Activated T-helper 2 cell treated with anti-CD3 and anti-CD28 coated beads, Interferon-gamma antibody, Interleukin-2, Interleukin-4, amounts not matched to agents 10 μg/mL and 5 μg/mL and 100 μg/mL, durations not matched to agents 14 hours and 24 hours and 36 hours (primary cell): ENCODE measurements at regions not wholly inside any gene's neighbourhood (a gene's known extent, or its start where the extent isn't known, plus 50 kb on each side); places are given as distances from the start of the nearest gene placed in this dataset.

Experiments used
- DNase-seq: peaks from one replicate; pipeline ENCODE4 v3.0.0; 2021; ENCODE audit warnings: low spot score
- H3K27ac Mint-ChIP-seq: one replicate; pipeline ENCODE4 v1.8.0; 2021; ENCODE audit warnings: mixed read lengths
- H3K27me3 Mint-ChIP-seq: one replicate; pipeline ENCODE4 v1.8.0; 2021; ENCODE audit warnings: low read depth, mixed read lengths
- H3K36me3 Mint-ChIP-seq: one replicate; pipeline ENCODE4 v1.8.0; 2021; ENCODE audit warnings: low read depth, mixed read lengths
- H3K4me1 Mint-ChIP-seq: one replicate; pipeline ENCODE4 v1.8.0; 2021; ENCODE audit warnings: low read depth, mixed read lengths
- H3K4me3 Mint-ChIP-seq: one replicate; pipeline ENCODE4 v1.8.0; 2021; ENCODE audit warnings: low read depth, mild to moderate bottlenecking, moderate library complexity, mixed read lengths
- H3K9me3 Mint-ChIP-seq: one replicate; pipeline ENCODE4 v1.8.0; 2021; ENCODE audit warnings: mixed read lengths
- intact Hi-C: fragments of 100-400 bp; cut with micrococcal nuclease; formaldehyde crosslinking; loops from one replicate; pipeline ENCODE4 v1.15.1; 2023

DNA sequence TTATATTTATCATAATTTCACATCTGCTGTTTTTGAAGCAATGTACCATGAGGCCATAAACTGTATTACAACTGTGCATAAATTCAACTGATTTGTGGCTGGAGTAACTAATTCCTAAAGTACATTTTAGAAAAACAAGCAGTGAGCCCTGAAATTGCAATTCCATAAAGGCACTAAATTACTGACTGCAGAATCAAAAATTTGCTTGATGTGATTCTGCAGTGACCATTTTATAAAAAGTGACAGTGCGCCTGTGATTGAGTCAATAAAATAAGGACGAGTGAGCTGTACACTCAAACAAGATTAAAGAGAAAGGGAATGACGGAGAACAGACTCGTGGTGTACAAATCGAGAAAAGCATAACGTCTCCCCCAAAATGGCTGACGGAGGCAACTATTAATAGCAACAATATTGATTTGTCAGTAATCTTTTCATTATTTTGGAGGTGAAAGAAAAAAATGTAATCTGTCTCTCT, 121.4 kb upstream of the MEIS2 start:
- H3K27me3 Mint-ChIP-seq: no peaks in the 10 kb centered on the region

DNA sequence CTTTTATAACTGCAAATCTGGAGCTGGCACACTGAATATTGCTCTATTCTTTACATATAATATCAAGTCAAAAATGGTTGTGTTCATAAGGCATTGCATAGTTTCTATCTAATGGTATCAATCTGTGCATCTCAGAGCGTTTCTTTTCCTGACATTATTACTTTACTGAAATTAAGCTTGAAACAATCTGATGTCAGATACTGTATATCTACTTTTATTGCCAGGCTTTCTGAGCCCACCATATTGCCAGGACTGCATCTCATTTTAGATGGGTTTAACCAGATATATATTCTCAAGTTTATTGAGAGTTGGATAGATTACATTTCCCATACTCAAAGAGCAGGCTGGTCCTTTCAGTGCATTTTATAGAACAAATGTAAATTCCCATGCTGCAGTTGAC, 122.7 kb upstream of the MEIS2 start:
- intact Hi-C loops: no loop called here
- H3K9me3 Mint-ChIP-seq: no peaks in the 10 kb centered on the region
- no peak for DNase-seq

More for the DNA sequence above, 121.4 kb upstream of the MEIS2 start:
- H3K4me3 Mint-ChIP-seq: no peak overlapping the region
- H3K36me3 Mint-ChIP-seq: no peaks in the 10 kb centered on the region
- H3K9me3 Mint-ChIP-seq: no peaks in the 10 kb centered on the region
- H3K27ac Mint-ChIP-seq: no peak overlapping the region
- DNase-seq: no peak
- no peaks in the 10 kb centered on the region for H3K4me1 Mint-ChIP-seq
- intact Hi-C loops: no loop called here

GRCh38 chr15:37229855-37230619, 129.7 kb upstream of the MEIS2 start:
- Mint-ChIP-seq H3K27me3 (no peaks in the 10 kb centered on the region), H3K4me1 (no peaks in the 10 kb centered on the region), H3K27ac (no peak overlapping the region), H3K36me3 (no peaks in the 10 kb centered on the region), H3K4me3 (no peak overlapping the region), H3K9me3 (peaks cover 3% of the 10 kb centered on the region)
- intact Hi-C loops: no loop called here
- DNase-seq: no peak

More for the DNA sequence above, 122.7 kb upstream of the MEIS2 start:
- H3K27ac Mint-ChIP-seq: no peak overlapping the region
- no peaks in the 10 kb centered on the region for H3K27me3 Mint-ChIP-seq
- H3K36me3 Mint-ChIP-seq: no peaks in the 10 kb centered on the region
- no peak overlapping the region for H3K4me3 Mint-ChIP-seq
- H3K4me1 Mint-ChIP-seq: no peaks in the 10 kb centered on the region

GRCh38 chr15:37245358-37245757, 145.0 kb upstream of the MEIS2 start:
- H3K27me3 Mint-ChIP-seq: no peaks in the 10 kb centered on the region
- H3K36me3 Mint-ChIP-seq: no peaks in the 10 kb centered on the region
- no peak overlapping the region for H3K27ac Mint-ChIP-seq
- peaks cover 1% of the 10 kb centered on the region for H3K9me3 Mint-ChIP-seq
- no peak for DNase-seq
- no peak overlapping the region for H3K4me3 Mint-ChIP-seq
- intact Hi-C loops: no loop called here
- H3K4me1 Mint-ChIP-seq: no peaks in the 10 kb centered on the region

DNA sequence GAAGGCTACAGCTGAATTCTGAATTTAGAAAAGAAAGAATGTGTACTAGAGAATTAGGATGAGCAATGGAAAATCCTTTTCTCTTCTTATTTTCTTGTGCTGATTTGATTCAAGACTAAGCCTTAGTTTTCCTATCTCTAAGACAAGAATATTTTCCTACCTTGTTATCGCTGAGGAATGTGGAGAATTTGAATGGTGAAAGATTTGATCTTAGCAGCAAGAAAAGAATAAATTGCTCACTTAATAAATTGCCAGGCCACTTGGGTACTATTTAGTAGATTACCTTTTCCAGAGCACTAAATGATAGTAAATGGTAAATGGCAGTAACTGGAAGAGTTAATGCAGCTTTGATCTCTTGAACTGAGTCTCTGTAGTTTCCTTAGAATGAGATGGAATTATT, 145.7 kb upstream of the MEIS2 start:
- intact Hi-C loops: no loop called here
- no peaks in the 10 kb centered on the region for H3K4me1 Mint-ChIP-seq
- no peaks in the 10 kb centered on the region for H3K27me3 Mint-ChIP-seq
- no peak for DNase-seq
- H3K4me3 Mint-ChIP-seq: no peak overlapping the region
- H3K27ac Mint-ChIP-seq: no peak overlapping the region
- H3K9me3 Mint-ChIP-seq: no peaks in the 10 kb centered on the region
- no peaks in the 10 kb centered on the region for H3K36me3 Mint-ChIP-seq

DNA sequence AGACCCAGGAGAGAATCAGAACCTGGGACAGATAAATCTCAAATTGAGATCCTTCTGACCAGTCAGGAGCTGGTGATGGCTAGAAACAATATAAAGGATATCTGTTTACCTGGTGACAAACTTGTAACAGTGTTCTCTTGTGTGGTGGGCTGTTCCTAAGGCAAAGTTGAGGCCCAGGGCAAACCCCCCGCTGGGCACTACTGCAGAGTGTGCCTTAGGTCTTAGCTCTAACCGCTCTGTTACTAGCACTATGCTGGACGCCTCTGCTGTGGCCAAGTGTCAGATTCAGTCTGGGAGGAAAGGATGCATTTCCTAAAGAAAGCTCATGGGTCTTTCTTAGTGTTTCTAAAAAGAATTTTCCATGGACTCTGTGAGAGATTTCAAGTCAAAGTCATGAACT, 146.5 kb upstream of the MEIS2 start:
- H3K27ac Mint-ChIP-seq: no peak overlapping the region
- intact Hi-C loops: no loop called here

GRCh38 chr15:37249249-37249648, 148.9 kb upstream of the MEIS2 start:
- H3K36me3 Mint-ChIP-seq: no peaks in the 10 kb centered on the region
- DNase-seq: no peak
- no peak overlapping the region for H3K27ac Mint-ChIP-seq
- no peak overlapping the region for H3K4me3 Mint-ChIP-seq
- peaks cover 6% of the 10 kb centered on the region for H3K9me3 Mint-ChIP-seq
- no peaks in the 10 kb centered on the region for H3K27me3 Mint-ChIP-seq
- intact Hi-C loops: no loop called here
- no peaks in the 10 kb centered on the region for H3K4me1 Mint-ChIP-seq

More for the DNA sequence above, 146.5 kb upstream of the MEIS2 start:
- Mint-ChIP-seq H3K36me3 (no peaks in the 10 kb centered on the region), H3K4me1 (no peaks in the 10 kb centered on the region), H3K9me3 (peaks cover 1% of the 10 kb centered on the region), H3K4me3 (no peak overlapping the region), H3K27me3 (no peaks in the 10 kb centered on the region)
- DNase-seq: no peak

DNA sequence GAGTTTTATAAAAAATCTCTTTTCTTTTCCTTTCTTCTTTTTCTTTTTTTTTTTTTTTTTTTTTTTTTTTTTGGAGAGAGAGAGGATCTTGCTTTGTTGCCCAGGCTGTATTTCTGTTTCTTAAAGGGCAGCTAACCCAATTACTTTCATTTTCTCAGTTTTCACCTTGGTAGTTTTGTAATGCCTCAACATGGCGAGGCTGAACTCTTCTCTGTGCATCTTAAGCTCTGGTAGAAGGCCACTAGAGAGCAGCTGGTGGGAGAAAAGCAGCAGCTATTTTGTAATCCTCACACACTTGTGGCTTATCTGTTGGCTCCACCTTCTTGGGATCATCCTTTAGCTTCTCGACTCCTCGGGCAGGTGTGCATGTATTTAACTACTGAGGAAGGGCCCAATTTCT, 152.2 kb upstream of the MEIS2 start:
- Mint-ChIP-seq H3K4me1 (no peaks in the 10 kb centered on the region), H3K27ac (no peak overlapping the region), H3K9me3 (peaks cover 6% of the 10 kb centered on the region), H3K27me3 (no peaks in the 10 kb centered on the region), H3K36me3 (no peaks in the 10 kb centered on the region), H3K4me3 (no peak overlapping the region)
- intact Hi-C loops: no loop called here
- no peak for DNase-seq

GRCh38 chr15:37253877-37254276, 153.5 kb upstream of the MEIS2 start:
- H3K27ac Mint-ChIP-seq: no peak overlapping the region
- H3K9me3 Mint-ChIP-seq: peaks cover 6% of the 10 kb centered on the region
- H3K4me1 Mint-ChIP-seq: no peaks in the 10 kb centered on the region
- H3K27me3 Mint-ChIP-seq: no peaks in the 10 kb centered on the region
- H3K4me3 Mint-ChIP-seq: no peak overlapping the region
- no peak for DNase-seq
- H3K36me3 Mint-ChIP-seq: no peaks in the 10 kb centered on the region
- intact Hi-C loops: no loop called here

DNA sequence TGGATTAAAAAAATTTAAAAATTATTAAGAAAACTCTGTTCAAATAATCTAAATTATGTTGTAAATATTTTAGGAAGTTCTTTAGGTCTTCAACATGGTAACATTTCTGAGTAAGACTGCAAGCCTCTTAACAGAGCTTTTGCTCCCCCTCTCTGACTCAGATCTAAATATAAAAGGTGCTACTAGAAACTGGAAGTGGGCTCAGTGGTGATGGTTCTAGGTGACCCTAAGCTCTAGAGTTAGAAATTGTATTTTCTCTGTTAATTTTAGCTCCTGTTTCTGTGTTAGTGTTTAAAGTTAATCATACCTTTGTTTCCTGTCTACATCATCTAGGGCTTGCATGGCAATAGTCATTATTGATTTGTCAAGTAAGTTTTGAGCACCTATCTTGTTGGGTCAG, 159.9 kb upstream of the MEIS2 start:
- H3K9me3 Mint-ChIP-seq: no peaks in the 10 kb centered on the region
- H3K4me1 Mint-ChIP-seq: no peaks in the 10 kb centered on the region
- H3K36me3 Mint-ChIP-seq: no peaks in the 10 kb centered on the region
- intact Hi-C loops: no loop called here
- DNase-seq: no peak
- H3K27me3 Mint-ChIP-seq: no peaks in the 10 kb centered on the region
- no peak overlapping the region for H3K27ac Mint-ChIP-seq
- H3K4me3 Mint-ChIP-seq: no peak overlapping the region

- intact Hi-C loops: no loop called here
- no peak for DNase-seq
- Mint-ChIP-seq H3K36me3 (no peaks in the 10 kb centered on the region), H3K4me3 (no peak overlapping the region), H3K27me3 (no peaks in the 10 kb centered on the region), H3K27ac (no peak overlapping the region), H3K4me1 (no peaks in the 10 kb centered on the region), H3K9me3 (no peaks in the 10 kb centered on the region)
These were observed 161.3 kb upstream of the MEIS2 start for GRCh38 chr15:37261685-37262084.

GRCh38 chr15:37262922-37263608, 162.7 kb upstream of the MEIS2 start:
- intact Hi-C loops: no loop called here
- Mint-ChIP-seq H3K4me3 (no peak overlapping the region), H3K9me3 (no peaks in the 10 kb centered on the region), H3K36me3 (no peaks in the 10 kb centered on the region), H3K27ac (no peak overlapping the region), H3K4me1 (no peaks in the 10 kb centered on the region), H3K27me3 (no peaks in the 10 kb centered on the region)
- no peak for DNase-seq

DNA sequence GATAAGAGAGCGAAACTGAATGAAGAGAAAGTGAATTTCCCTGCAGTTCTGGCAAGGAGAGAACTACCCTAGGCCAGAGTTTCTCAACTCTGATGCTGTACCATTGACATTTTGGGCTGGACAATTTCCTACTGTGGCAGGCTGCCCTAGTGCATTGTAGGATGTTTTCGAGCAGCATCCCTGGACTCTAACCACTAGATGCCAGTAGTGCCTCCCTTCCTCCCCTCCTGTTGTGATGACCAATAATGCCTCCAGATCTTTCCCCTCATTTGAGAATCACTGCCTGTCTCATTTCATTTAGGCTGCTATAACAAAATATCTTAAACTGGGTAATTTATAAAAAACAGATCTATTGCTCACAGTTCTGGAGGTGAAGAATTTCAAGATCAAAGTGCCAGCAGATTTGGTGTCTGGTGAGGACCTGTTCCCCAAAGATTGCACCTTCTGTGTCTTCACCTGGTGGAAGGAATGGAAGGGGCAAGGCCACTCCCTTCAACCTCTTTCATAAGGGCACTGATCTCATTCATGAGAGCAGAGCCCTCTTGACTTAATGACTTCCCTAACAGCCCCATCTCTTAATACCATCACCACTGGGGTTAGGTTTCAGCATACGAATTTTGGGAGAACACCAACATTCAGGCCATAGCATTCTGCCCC, 188.9 kb upstream of the MEIS2 start:
- Mint-ChIP-seq H3K27ac (no peak overlapping the region), H3K9me3 (peaks cover 23% of the 10 kb centered on the region), H3K36me3 (no peaks in the 10 kb centered on the region), H3K27me3 (no peaks in the 10 kb centered on the region), H3K4me1 (no peaks in the 10 kb centered on the region), H3K4me3 (no peak overlapping the region)
- DNase-seq: no peak
- intact Hi-C loops: no loop called here
